Endothelial cell of umbilical vein (primary cell): ENCODE measurements at regions not wholly inside any gene's neighbourhood (a gene's known extent, or its start where the extent isn't known, plus 50 kb on each side); places are given as distances from the start of the nearest gene placed in this dataset.

Source experiments
- CTCF ChIP-seq, 2 donors: IDR thresholded peaks; 1 replicate in 1 of 2; 2 replicates in 1 of 2; pipeline ENCODE4 v1.5.1; 2011; ENCODE audit warnings: low read length in 2 of 2, mild to moderate bottlenecking in 2 of 2, moderate library complexity in 2 of 2, control low read depth in 1 of 2, inconsistent platforms in 1 of 2, low read depth in 1 of 2; ENCODE audit not compliant: insufficient read depth in 1 of 2; ENCODE audit errors: extremely low read depth in 1 of 2
- POLR2A ChIP-seq: IDR thresholded peaks from 2 replicates; pipeline ENCODE4 v1.6.1; 2012; ENCODE audit warnings: low read depth, mild to moderate bottlenecking, control low read depth, low read length

- TF ChIP-seq CTCF (IDR thresholded peaks at IDR 0.05; ENCODE audit: extremely low read depth in 1 of 2, insufficient read depth in 1 of 2, low read depth in 1 of 2, low read length in 2 of 2) (no peak), POLR2A (no peak)
These were observed 672.5 kb downstream of the BRD1 start for GRCh38 chr22:49155039-49155769.
